ENCODE measurements at regions not wholly inside any gene's neighbourhood (a gene's known extent, or its start where the extent isn't known, plus 50 kb on each side); places are given as distances from the start of the nearest gene placed in this dataset.

DNA sequence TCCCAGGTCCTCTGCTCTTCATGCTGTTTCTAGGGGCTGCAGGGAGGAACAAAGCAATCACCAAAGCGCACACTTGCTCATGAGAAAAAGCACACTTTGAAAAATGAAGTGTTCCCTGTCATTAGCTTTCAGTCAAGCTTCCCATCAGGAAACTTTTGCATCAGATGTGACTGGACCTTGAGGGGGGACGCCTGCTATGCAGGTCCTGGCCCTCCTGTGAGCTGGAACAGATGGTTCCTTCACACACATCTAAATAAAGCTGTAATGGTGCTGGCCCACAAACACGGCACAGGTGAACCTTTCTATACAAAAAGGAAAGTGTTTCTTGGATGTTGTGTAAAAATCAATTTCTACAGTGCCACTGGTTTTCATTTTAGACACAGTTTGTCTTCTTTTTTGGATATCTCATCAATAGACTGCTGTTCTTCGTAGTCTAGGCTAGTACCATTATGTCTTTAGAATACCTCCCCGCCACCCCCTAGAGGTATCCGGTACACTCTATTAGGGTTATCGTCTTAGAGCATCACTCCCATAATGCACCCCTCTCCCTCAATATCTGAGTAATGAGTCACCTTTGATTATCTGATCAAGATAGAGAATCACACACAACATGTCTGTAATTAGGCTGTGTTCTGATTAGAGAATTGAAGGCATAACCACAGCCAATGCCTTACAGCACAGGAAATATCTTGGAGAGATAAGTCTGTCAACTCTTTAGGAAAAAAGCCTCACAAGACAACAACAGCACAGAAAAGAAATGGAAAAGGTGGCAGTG, 266.3 kb downstream of the TLR4 start:
- Histone ChIP-seq H3K4me2 (no peak overlapping the region), H3K27ac (no peak overlapping the region), H3K9me3 (no peaks in the 10 kb centered on the region), H3K36me3 (no peaks in the 10 kb centered on the region), H3K9ac (no peak overlapping the region), H4K20me1 (no peaks in the 10 kb centered on the region), H3K4me3 (no peak overlapping the region), H3K27me3 (no peaks in the 10 kb centered on the region), H3K4me1 (no peaks in the 10 kb centered on the region)
- no peak for TF ChIP-seq Cebpa-rat (IDR thresholded peaks at IDR 0.05)

DNA sequence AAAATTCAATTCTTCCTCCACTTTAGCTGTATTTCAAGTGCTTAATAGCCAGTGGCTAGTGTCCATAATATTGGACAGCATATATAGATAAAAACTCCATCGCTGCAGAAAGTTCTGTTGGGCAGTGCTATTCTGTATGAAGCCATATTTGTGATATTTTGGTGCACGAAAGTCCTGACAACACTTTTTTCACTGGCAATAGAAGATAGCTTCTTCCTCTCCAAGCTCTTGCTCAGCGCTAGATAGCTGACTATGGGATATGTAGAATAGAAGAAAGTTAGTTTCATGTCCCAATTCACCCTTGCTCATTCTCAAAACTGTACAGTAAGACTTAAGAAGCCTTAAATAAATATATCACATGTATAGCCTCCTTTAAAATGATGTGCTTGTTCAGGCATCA, 269.9 kb downstream of the TLR4 start:
- no peak for TF ChIP-seq Cebpa-rat (IDR thresholded peaks at IDR 0.05)
- no peak overlapping the region for H3K27ac ChIP-seq

DNA sequence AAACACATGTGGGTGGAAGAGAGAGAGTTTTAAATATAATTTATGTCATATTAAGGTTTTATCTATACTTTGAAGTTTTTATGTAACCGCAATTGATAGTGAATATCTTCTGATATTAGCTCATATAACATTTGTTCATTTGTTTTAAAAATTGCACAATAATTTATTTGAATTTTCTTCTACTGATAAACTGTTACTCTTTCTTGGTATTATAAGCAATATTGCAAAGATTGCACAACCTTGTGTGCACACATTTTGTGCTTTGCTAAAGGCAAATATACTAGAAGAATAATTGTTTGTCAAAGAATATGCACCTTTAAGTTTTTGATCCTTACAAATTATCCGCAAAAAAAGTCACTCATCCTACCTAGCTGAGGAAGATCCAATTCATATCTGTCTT, 275.7 kb downstream of the TLR4 start:
- H3K4me3 ChIP-seq, result no peak overlapping the region
- no peaks in the 10 kb centered on the region for H3K9me3 ChIP-seq
- no peak; the same call in 1 of the 2 replicates for TF ChIP-seq Cebpa-rat (IDR thresholded peaks at IDR 0.05)

More for the DNA sequence above, 269.9 kb downstream of the TLR4 start:
- Histone ChIP-seq H3K36me3 (no peaks in the 10 kb centered on the region), H3K4me1 (no peaks in the 10 kb centered on the region), H3K4me2 (no peak overlapping the region), H4K20me1 (no peaks in the 10 kb centered on the region), H3K9ac (no peak overlapping the region), H3K9me3 (no peaks in the 10 kb centered on the region), H3K27me3 (no peaks in the 10 kb centered on the region), H3K4me3 (no peak overlapping the region)

DNA sequence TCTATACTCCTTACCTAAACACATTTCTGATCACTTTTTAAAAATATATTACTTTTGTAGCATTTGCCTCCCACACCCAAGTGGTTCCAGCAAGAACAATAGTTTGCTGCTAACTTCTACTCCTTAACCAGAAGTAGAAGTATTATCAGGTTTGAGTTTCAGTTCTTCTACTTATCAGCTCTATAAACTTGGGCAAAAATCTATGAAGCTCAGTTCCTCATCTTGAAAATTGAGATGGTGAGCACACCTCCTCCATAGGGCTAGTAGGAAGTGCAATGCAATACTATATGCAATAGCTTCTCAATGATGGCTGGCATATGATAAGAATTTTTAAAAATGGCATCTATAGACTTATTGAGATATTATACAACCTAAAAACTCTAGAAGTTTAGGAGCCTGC, 283.7 kb downstream of the TLR4 start:
- no peaks in the 10 kb centered on the region for H4K20me1 ChIP-seq
- TF ChIP-seq Cebpa-rat (IDR thresholded peaks at IDR 0.05), result no peak
- H3K27ac ChIP-seq, result no peak overlapping the region
- H3K4me1 ChIP-seq, result no peaks in the 10 kb centered on the region
- no peak overlapping the region for H3K4me2 ChIP-seq
- H3K9me3 ChIP-seq, result no peaks in the 10 kb centered on the region
- no peak overlapping the region for H3K9ac ChIP-seq
- no peaks in the 10 kb centered on the region for H3K36me3 ChIP-seq
- no peaks in the 10 kb centered on the region for H3K27me3 ChIP-seq
- no peak overlapping the region for H3K4me3 ChIP-seq

More for the DNA sequence above, 275.7 kb downstream of the TLR4 start:
- H4K20me1 ChIP-seq, result no peaks in the 10 kb centered on the region
- no peaks in the 10 kb centered on the region for H3K36me3 ChIP-seq
- no peaks in the 10 kb centered on the region for H3K4me1 ChIP-seq
- H3K27ac ChIP-seq, result no peak overlapping the region
- H3K9ac ChIP-seq, result no peak overlapping the region
- H3K4me2 ChIP-seq, result no peak overlapping the region
- no peaks in the 10 kb centered on the region for H3K27me3 ChIP-seq

DNA sequence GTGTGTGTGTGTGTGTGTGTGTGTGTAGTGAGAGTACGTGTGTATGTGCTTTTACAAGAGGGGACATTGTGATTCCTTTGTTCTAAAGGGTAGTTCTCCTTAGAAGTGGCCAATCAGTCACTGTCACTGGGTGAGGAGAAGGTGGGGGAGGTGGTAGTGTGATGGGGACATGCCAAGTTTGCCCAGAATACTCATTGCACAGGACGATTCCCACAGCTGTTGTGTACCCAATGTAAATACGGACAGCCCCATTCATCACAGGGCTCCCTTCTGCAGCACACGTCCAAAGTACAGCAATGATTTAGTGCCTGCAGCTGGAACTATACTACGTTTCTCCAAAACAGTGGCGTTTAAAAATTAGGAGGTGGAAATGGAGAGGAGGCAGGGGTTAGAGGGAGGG, 287.8 kb downstream of the TLR4 start:
- no peaks in the 10 kb centered on the region for H3K27me3 ChIP-seq

DNA sequence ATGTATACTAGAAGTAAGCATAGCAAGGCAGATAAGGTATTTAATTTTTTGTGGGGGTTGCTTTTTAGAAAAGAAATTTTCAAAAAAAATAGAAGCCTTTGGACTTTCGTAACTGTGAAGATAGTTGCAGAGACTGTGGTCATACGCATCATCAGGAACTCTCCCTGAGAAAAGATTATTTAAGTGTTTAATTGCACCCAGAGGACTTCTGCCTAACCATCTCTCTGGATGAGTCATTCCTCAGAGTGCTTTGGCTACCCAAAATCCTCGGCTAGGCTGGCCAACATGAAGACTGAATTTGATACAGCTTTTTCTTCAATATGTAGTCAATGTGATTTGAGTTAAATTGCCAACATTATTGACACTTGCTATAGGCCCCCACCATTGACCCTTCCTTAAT, 296.4 kb downstream of the TLR4 start:
- Histone ChIP-seq H3K27ac (no peak overlapping the region), H3K4me1 (no peaks in the 10 kb centered on the region)
- no peak for TF ChIP-seq Cebpa-rat (IDR thresholded peaks at IDR 0.05)

More for the DNA sequence above, 287.8 kb downstream of the TLR4 start:
- Histone ChIP-seq H3K4me1 (no peaks in the 10 kb centered on the region), H3K4me3 (no peak overlapping the region), H3K9me3 (no peaks in the 10 kb centered on the region), H4K20me1 (no peaks in the 10 kb centered on the region), H3K9ac (no peak overlapping the region), H3K4me2 (no peak overlapping the region), H3K27ac (no peak overlapping the region), H3K36me3 (no peaks in the 10 kb centered on the region)
- no peak for TF ChIP-seq Cebpa-rat (IDR thresholded peaks at IDR 0.05)

DNA sequence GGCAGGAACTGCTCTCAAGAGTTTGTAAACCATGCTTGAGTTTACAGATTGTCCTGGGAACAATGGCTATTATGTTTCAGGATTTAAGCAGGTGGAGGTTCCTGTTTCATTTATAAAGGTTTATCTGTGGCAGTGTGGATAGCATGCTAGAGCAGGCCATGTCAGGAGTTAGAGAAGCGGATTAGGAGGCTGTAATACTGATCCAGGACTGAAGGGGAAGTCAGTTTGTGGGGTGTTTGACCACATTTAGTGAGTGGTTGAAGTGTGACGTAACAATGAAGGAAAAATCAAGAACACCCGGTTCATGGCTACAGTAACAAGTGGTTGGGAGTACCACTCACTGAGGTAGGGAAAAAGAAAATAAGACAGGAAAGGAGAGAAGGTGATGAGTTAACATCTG, 299.0 kb downstream of the TLR4 start:
- H3K4me1 ChIP-seq, result no peaks in the 10 kb centered on the region
- TF ChIP-seq Cebpa-rat (IDR thresholded peaks at IDR 0.05), result no peak
- no peaks in the 10 kb centered on the region for H3K27me3 ChIP-seq
- H4K20me1 ChIP-seq, result no peaks in the 10 kb centered on the region
- H3K9me3 ChIP-seq, result no peaks in the 10 kb centered on the region
- H3K4me2 ChIP-seq, result no peak overlapping the region
- H3K36me3 ChIP-seq, result no peaks in the 10 kb centered on the region
- no peak overlapping the region for H3K27ac ChIP-seq
- no peak overlapping the region for H3K9ac ChIP-seq
- H3K4me3 ChIP-seq, result no peak overlapping the region

More for the DNA sequence above, 296.4 kb downstream of the TLR4 start:
- Histone ChIP-seq H3K36me3 (no peaks in the 10 kb centered on the region), H3K4me3 (no peak overlapping the region), H4K20me1 (no peaks in the 10 kb centered on the region), H3K9me3 (no peaks in the 10 kb centered on the region), H3K4me2 (no peak overlapping the region), H3K9ac (no peak overlapping the region), H3K27me3 (no peaks in the 10 kb centered on the region)

DNA sequence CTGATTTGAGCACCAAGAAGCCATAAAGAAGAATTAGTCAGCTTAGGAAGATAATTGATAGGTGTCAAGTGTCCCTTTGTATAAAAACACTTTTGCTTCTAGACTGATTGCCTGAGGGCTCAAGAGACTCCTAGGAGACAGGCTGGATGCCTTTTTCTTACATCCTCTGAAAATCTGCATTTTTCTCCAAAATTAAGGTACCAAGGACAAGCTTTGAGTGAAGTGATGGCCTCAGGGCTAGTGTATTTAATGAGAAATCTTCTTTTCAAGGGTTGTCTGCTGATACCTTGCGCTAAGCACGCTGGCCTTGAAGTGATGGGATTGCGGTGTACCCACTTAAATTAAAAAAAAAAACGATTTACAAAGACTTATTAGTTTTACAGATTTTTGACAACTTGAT, 304.0 kb downstream of the TLR4 start:
- H3K36me3 ChIP-seq, result no peaks in the 10 kb centered on the region
- no peaks in the 10 kb centered on the region for H4K20me1 ChIP-seq
- H3K4me3 ChIP-seq, result no peak overlapping the region
- H3K4me2 ChIP-seq, result no peak overlapping the region
- TF ChIP-seq Cebpa-rat (IDR thresholded peaks at IDR 0.05), result no peak
- no peaks in the 10 kb centered on the region for H3K9me3 ChIP-seq
- no peaks in the 10 kb centered on the region for H3K4me1 ChIP-seq
- no peak overlapping the region for H3K9ac ChIP-seq
- no peak overlapping the region for H3K27ac ChIP-seq
- H3K27me3 ChIP-seq, result no peaks in the 10 kb centered on the region

DNA sequence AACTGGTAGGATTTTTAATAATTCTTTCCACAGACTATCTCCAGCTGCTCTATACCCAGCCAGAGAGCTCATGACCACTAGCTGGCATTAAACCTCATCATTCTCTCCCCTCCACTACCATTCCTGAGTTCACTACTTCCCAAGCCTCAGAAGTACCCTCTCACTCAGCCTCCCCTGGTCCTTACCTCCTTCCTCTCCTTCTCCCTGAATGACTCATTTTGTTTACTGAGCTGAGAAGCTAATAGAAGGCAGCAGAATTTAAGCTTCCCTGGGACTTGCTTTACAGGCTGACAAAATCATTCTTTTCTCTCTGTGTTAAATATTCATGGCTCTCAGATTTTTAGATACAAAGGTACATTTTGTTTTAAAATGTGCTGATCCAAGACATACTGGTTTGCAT, 305.4 kb downstream of the TLR4 start:
- Histone ChIP-seq H3K27me3 (no peaks in the 10 kb centered on the region), H3K4me1 (no peaks in the 10 kb centered on the region), H3K4me3 (no peak overlapping the region), H3K4me2 (no peak overlapping the region), H3K36me3 (no peaks in the 10 kb centered on the region), H4K20me1 (no peaks in the 10 kb centered on the region), H3K9ac (no peak overlapping the region), H3K9me3 (no peaks in the 10 kb centered on the region), H3K27ac (no peak overlapping the region)
- no peak for TF ChIP-seq Cebpa-rat (IDR thresholded peaks at IDR 0.05)

DNA sequence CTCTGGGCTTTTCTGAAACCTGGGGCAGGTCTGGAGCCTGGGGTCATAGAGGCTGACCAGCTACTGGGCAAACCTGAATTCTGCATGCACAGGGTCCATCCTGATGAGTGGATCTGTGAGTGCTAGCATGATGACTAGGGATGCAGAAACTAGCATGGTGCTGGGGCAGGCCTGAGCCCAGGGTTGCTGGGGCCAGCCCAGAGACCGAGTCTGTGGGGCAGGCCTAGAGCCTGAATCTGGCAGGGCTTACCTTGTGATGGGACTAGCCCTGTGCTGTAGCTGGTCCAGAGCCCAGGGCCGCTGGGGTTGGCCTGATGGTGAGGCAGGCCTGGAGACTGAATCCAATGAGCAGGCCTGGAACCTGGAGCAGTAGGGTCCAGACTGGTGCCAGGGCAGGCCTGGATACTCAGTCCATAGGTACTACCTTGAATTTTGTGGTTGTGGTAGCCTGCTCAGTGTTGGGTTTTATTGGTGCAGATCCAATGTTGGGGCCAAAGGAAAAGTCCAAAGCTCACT, 313.5 kb downstream of the TLR4 start:
- no peaks in the 10 kb centered on the region for H3K27me3 ChIP-seq
- H3K36me3 ChIP-seq, result no peaks in the 10 kb centered on the region
- peaks cover 4% of the 10 kb centered on the region; the same call in 1 of the 2 replicates for H3K9me3 ChIP-seq
- no peak for TF ChIP-seq Cebpa-rat (IDR thresholded peaks at IDR 0.05)
- H3K27ac ChIP-seq, result no peak overlapping the region
- no peak overlapping the region for H3K9ac ChIP-seq
- no peaks in the 10 kb centered on the region for H4K20me1 ChIP-seq
- no peaks in the 10 kb centered on the region for H3K4me1 ChIP-seq
- H3K4me2 ChIP-seq, result no peak overlapping the region
- no peak overlapping the region for H3K4me3 ChIP-seq
